Mucosa of rectum (tissue), 2 donors: ENCODE measurements at regions not wholly inside any gene's neighbourhood (a gene's known extent, or its start where the extent isn't known, plus 50 kb on each side); places are given as distances from the start of the nearest gene placed in this dataset.

Experiments
- H3K27ac ChIP-seq, 2 donors: one replicate each; pipeline ENCODE4 v1.7.0; 2013; ENCODE audit warnings: inconsistent platforms in 2 of 2, low read depth in 2 of 2, low read length in 2 of 2
- H3K27me3 ChIP-seq, 2 donors: one replicate each; pipeline ENCODE4 v1.7.0; 2013; ENCODE audit warnings: low read length in 2 of 2; ENCODE audit not compliant: control insufficient read depth in 2 of 2, insufficient read depth in 2 of 2
- H3K36me3 ChIP-seq, 2 donors: one replicate each; pipeline ENCODE4 v1.7.0; 2013; ENCODE audit warnings: low read length in 2 of 2; ENCODE audit not compliant: control insufficient read depth in 2 of 2, insufficient read depth in 2 of 2
- H3K4me1 ChIP-seq, 2 donors: one replicate each; pipeline ENCODE4 v1.7.0; 2013; ENCODE audit warnings: low read length in 2 of 2, mild to moderate bottlenecking in 1 of 2; ENCODE audit not compliant: control insufficient read depth in 2 of 2, insufficient read depth in 2 of 2
- H3K4me3 ChIP-seq, 2 donors: one replicate each; pipeline ENCODE4 v1.7.0; 2013; ENCODE audit warnings: low read length in 2 of 2
- H3K9ac ChIP-seq, 2 donors: one replicate each; pipeline ENCODE4 v1.7.0; 2013; ENCODE audit warnings: low read length in 2 of 2, low read depth in 1 of 2, mild to moderate bottlenecking in 1 of 2
- H3K9me3 ChIP-seq, 2 donors: one replicate each; pipeline ENCODE4 v1.7.0; 2013; ENCODE audit warnings: low read length in 2 of 2; ENCODE audit not compliant: control insufficient read depth in 2 of 2
- donor health status: healthy.
- donor health status: Normal muscosa, but diverticular disease.

DNA sequence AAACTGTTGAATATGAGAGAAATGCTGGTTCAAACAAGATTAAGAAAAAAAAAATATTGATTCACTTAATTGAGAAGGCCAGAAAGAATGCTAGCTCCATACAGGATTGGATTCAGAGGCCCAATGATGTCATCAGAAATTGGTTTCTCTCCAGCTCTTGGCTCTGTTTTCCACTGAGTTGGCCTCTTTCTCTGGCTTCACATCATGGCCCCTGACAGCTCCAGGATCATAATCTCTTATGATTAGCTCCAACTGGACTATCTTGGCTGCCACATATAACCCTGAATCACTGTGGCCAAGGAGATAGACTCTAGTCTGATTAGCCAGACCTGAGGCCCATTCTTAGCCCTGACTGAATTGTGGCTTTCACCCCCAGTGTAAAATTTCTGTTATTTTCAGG lies 244.7 kb upstream of the GRAMD2B start:
- no peak overlapping the region for H3K9ac ChIP-seq
- no peaks in the 10 kb centered on the region for H3K36me3 ChIP-seq
- no peak overlapping the region for H3K27ac ChIP-seq
- H3K9me3 ChIP-seq: no peaks in the 10 kb centered on the region
- no peak overlapping the region for H3K4me3 ChIP-seq
- no peaks in the 10 kb centered on the region for H3K27me3 ChIP-seq
- no peaks in the 10 kb centered on the region for H3K4me1 ChIP-seq

- H3K36me3 ChIP-seq: no peaks in the 10 kb centered on the region
- H3K9me3 ChIP-seq: no peaks in the 10 kb centered on the region
- no peaks in the 10 kb centered on the region for H3K4me1 ChIP-seq
- no peak overlapping the region for H3K4me3 ChIP-seq
- H3K27me3 ChIP-seq: no peaks in the 10 kb centered on the region
- H3K27ac ChIP-seq: no peak overlapping the region
- no peak overlapping the region for H3K9ac ChIP-seq
These were observed 240.1 kb upstream of the GRAMD2B start for GRCh38 chr5:126182971-126183695.

DNA sequence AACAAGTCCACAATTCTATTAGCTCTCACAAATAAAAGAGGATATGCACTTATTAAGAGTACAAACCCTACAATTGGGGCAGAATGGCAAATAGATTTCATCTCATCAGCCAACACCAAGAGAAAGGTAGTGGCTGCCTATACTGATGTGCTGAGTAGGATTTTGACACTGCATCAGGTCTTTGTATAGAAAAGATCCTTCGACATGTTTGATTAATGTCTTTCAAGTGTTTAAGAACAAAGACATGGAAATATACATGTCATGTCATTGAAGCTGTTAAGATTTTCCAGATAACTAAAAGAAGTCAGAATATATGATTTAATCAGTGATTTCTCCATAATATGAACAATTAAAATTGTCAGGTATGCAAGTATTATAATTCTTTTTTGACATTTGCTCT lies 238.7 kb upstream of the GRAMD2B start:
- H3K9ac ChIP-seq: no peak overlapping the region
- H3K4me1 ChIP-seq: no peaks in the 10 kb centered on the region
- H3K27me3 ChIP-seq: no peaks in the 10 kb centered on the region
- H3K36me3 ChIP-seq: no peaks in the 10 kb centered on the region
- H3K4me3 ChIP-seq: no peak overlapping the region
- no peak overlapping the region for H3K27ac ChIP-seq
- no peaks in the 10 kb centered on the region for H3K9me3 ChIP-seq

DNA sequence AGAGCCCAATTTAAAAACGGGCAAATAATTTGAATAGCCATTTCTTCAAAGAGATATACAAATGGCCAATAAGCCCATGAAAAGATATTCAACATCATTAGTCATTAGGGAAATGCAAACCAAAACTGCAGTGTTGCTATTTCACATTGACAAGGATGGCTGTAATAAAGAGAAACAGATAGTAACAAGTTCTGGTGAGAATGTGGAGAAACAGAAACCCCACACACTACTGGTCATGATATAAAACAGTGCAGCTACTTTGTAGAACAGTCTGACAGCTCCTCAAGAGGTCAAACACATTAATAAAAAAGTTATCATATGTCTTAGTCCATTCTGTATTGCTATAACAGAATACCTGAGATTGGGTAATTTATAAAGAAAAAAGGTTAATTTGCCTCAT lies 237.0 kb upstream of the GRAMD2B start:
- Histone ChIP-seq H3K4me1 (no peaks in the 10 kb centered on the region), H3K4me3 (no peak overlapping the region), H3K9me3 (no peaks in the 10 kb centered on the region), H3K27ac (no peak overlapping the region), H3K36me3 (no peaks in the 10 kb centered on the region), H3K27me3 (no peaks in the 10 kb centered on the region), H3K9ac (no peak overlapping the region)

- Histone ChIP-seq H3K4me1 (no peaks in the 10 kb centered on the region), H3K9ac (no peak overlapping the region), H3K36me3 (no peaks in the 10 kb centered on the region), H3K27me3 (no peaks in the 10 kb centered on the region), H3K9me3 (no peaks in the 10 kb centered on the region), H3K4me3 (no peak overlapping the region), H3K27ac (no peak overlapping the region)
These were observed 234.4 kb upstream of the GRAMD2B start for GRCh38 chr5:126188804-126189203.

- Histone ChIP-seq H3K27ac (no peak overlapping the region), H3K4me1 (no peaks in the 10 kb centered on the region), H3K36me3 (no peaks in the 10 kb centered on the region), H3K4me3 (no peak overlapping the region), H3K27me3 (no peaks in the 10 kb centered on the region), H3K9me3 (no peaks in the 10 kb centered on the region), H3K9ac (no peak overlapping the region)
These were observed 234.0 kb upstream of the GRAMD2B start for GRCh38 chr5:126189231-126189630.

DNA sequence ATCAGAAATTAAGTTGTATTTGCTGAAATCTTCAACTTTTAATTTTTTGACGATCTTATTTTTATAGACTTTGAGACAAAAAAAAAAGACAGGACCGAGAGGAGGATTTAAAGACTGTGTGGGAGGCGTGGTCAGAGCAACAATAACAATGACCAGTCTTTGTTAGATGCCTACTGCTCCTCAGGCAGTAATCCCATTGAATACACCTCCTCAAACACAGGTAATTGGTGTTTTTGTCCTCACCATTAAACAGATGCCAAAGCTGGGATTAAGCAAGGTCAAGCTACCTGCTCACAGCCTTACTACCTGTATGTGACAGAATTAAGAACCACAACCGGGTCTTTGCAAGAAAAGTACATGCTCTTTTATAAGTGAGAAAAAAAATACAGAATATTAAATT lies 233.3 kb upstream of the GRAMD2B start:
- Histone ChIP-seq H3K27me3 (no peaks in the 10 kb centered on the region), H3K4me3 (no peak overlapping the region), H3K27ac (no peak overlapping the region), H3K4me1 (no peaks in the 10 kb centered on the region), H3K9me3 (no peaks in the 10 kb centered on the region), H3K9ac (no peak overlapping the region), H3K36me3 (no peaks in the 10 kb centered on the region)

DNA sequence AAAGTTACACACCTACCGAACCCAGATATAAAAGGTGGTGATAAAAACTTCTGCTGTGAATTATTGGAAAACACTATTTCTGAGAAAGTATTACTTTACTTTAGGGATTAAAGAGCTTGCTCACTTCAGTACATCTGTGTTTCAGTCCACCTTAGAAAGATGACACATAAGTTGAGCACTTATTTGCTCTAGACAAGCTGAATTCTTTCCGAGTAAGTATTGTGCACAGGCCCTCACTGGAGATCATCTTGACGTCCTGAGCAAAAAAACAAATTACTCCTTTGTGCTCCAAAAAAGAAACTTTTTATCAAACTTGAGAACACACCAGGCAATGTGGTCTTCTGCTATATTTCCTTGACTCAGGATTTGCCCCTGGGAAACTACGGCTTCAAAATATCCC lies 231.0 kb upstream of the GRAMD2B start:
- Histone ChIP-seq H3K27ac (no peak overlapping the region), H3K9ac (no peak overlapping the region), H3K27me3 (no peaks in the 10 kb centered on the region), H3K4me1 (no peaks in the 10 kb centered on the region), H3K36me3 (no peaks in the 10 kb centered on the region), H3K9me3 (no peaks in the 10 kb centered on the region), H3K4me3 (no peak overlapping the region)

GRCh38 chr5:126195410-126196100 lies 227.7 kb upstream of the GRAMD2B start:
- H3K27me3 ChIP-seq: no peaks in the 10 kb centered on the region
- no peaks in the 10 kb centered on the region for H3K9me3 ChIP-seq
- H3K36me3 ChIP-seq: no peaks in the 10 kb centered on the region
- H3K4me1 ChIP-seq: no peaks in the 10 kb centered on the region
- no peak overlapping the region for H3K4me3 ChIP-seq
- no peak overlapping the region for H3K9ac ChIP-seq
- H3K27ac ChIP-seq: no peak overlapping the region

- Histone ChIP-seq H3K27ac (no peak overlapping the region), H3K4me3 (no peak overlapping the region), H3K9ac (no peak overlapping the region), H3K9me3 (no peaks in the 10 kb centered on the region), H3K36me3 (no peaks in the 10 kb centered on the region), H3K27me3 (no peaks in the 10 kb centered on the region), H3K4me1 (no peaks in the 10 kb centered on the region)
These were observed 224.7 kb upstream of the GRAMD2B start for GRCh38 chr5:126198531-126198930.
